ENCODE measurements at regions not wholly inside any gene's neighbourhood (a gene's known extent, or its start where the extent isn't known, plus 50 kb on each side); places are given as distances from the start of the nearest gene placed in this dataset.

GRCh38 chr17:13922885-13923284, 146.4 kb upstream of the COX10 start:
- no peaks in the 10 kb centered on the region for H3K79me2 ChIP-seq (ENCODE audit: control insufficient read depth, insufficient read depth, low read length, unreplicated experiment)
- no peaks in the 10 kb centered on the region for H3K36me3 ChIP-seq (ENCODE audit: insufficient read depth, low read length)
- no peaks in the 10 kb centered on the region for H3K27me3 ChIP-seq (ENCODE audit: insufficient read depth, low read length)
- H3K4me3 ChIP-seq (ENCODE audit: low read depth, low read length), result no peak overlapping the region
- no peaks in the 10 kb centered on the region for H3K4me1 ChIP-seq (ENCODE audit: control insufficient read depth, insufficient read depth, low read length, unreplicated experiment)
- no peak overlapping the region for H2AFZ ChIP-seq (ENCODE audit: low read length, unreplicated experiment)
- no peak overlapping the region for H3K27ac ChIP-seq (ENCODE audit: low read depth, low read length)

GRCh38 chr17:13925579-13925978, 143.7 kb upstream of the COX10 start:
- no peak overlapping the region for H3K4me3 ChIP-seq (ENCODE audit: low read depth, low read length)

GRCh38 chr17:13931111-13931526, 138.2 kb upstream of the COX10 start:
- Histone ChIP-seq H3K4me3 (ENCODE audit: low read depth, low read length) (no peak overlapping the region), H3K79me2 (ENCODE audit: control insufficient read depth, insufficient read depth, low read length, unreplicated experiment) (no peaks in the 10 kb centered on the region), H2AFZ (ENCODE audit: low read length, unreplicated experiment) (no peak overlapping the region), H3K27me3 (ENCODE audit: insufficient read depth, low read length) (no peaks in the 10 kb centered on the region), H3K4me1 (ENCODE audit: control insufficient read depth, insufficient read depth, low read length, unreplicated experiment) (no peaks in the 10 kb centered on the region), H3K27ac (ENCODE audit: low read depth, low read length) (no peak overlapping the region), H3K36me3 (ENCODE audit: insufficient read depth, low read length) (no peaks in the 10 kb centered on the region)

More at GRCh38 chr17:13925579-13925978, 143.7 kb upstream of the COX10 start:
- no peak overlapping the region for H3K27ac ChIP-seq (ENCODE audit: low read depth, low read length)
- H3K79me2 ChIP-seq (ENCODE audit: control insufficient read depth, insufficient read depth, low read length, unreplicated experiment), result no peaks in the 10 kb centered on the region
- H3K36me3 ChIP-seq (ENCODE audit: insufficient read depth, low read length), result no peaks in the 10 kb centered on the region
- H2AFZ ChIP-seq (ENCODE audit: low read length, unreplicated experiment), result no peak overlapping the region
- no peaks in the 10 kb centered on the region for H3K4me1 ChIP-seq (ENCODE audit: control insufficient read depth, insufficient read depth, low read length, unreplicated experiment)
- H3K27me3 ChIP-seq (ENCODE audit: insufficient read depth, low read length), result no peaks in the 10 kb centered on the region

- no peak overlapping the region for H2AFZ ChIP-seq (ENCODE audit: low read length, unreplicated experiment)
- no peaks in the 10 kb centered on the region for H3K36me3 ChIP-seq (ENCODE audit: insufficient read depth, low read length)
- H3K79me2 ChIP-seq (ENCODE audit: control insufficient read depth, insufficient read depth, low read length, unreplicated experiment), result no peaks in the 10 kb centered on the region
- H3K4me1 ChIP-seq (ENCODE audit: control insufficient read depth, insufficient read depth, low read length, unreplicated experiment), result no peaks in the 10 kb centered on the region
- H3K27me3 ChIP-seq (ENCODE audit: insufficient read depth, low read length), result no peaks in the 10 kb centered on the region
- H3K27ac ChIP-seq (ENCODE audit: low read depth, low read length), result no peak overlapping the region
- no peak overlapping the region for H3K4me3 ChIP-seq (ENCODE audit: low read depth, low read length)
Measured at GRCh38 chr17:13931800-13932460, 137.4 kb upstream of the COX10 start.

- Histone ChIP-seq H3K36me3 (ENCODE audit: insufficient read depth, low read length) (no peaks in the 10 kb centered on the region), H2AFZ (ENCODE audit: low read length, unreplicated experiment) (no peak overlapping the region)
Measured at GRCh38 chr17:13933441-13934276, 135.6 kb upstream of the COX10 start.

GRCh38 chr17:13939222-13939621, 130.1 kb upstream of the COX10 start:
- Histone ChIP-seq H3K4me1 (ENCODE audit: control insufficient read depth, insufficient read depth, low read length, unreplicated experiment) (no peaks in the 10 kb centered on the region), H3K79me2 (ENCODE audit: control insufficient read depth, insufficient read depth, low read length, unreplicated experiment) (no peaks in the 10 kb centered on the region), H3K4me3 (ENCODE audit: low read depth, low read length) (no peak overlapping the region), H3K27ac (ENCODE audit: low read depth, low read length) (no peak overlapping the region), H3K36me3 (ENCODE audit: insufficient read depth, low read length) (no peaks in the 10 kb centered on the region), H3K27me3 (ENCODE audit: insufficient read depth, low read length) (no peaks in the 10 kb centered on the region), H2AFZ (ENCODE audit: low read length, unreplicated experiment) (no peak overlapping the region)

More at GRCh38 chr17:13933441-13934276, 135.6 kb upstream of the COX10 start:
- no peaks in the 10 kb centered on the region for H3K4me1 ChIP-seq (ENCODE audit: control insufficient read depth, insufficient read depth, low read length, unreplicated experiment)
- H3K27me3 ChIP-seq (ENCODE audit: insufficient read depth, low read length), result no peaks in the 10 kb centered on the region
- H3K79me2 ChIP-seq (ENCODE audit: control insufficient read depth, insufficient read depth, low read length, unreplicated experiment), result no peaks in the 10 kb centered on the region
- no peak overlapping the region for H3K4me3 ChIP-seq (ENCODE audit: low read depth, low read length)
- H3K27ac ChIP-seq (ENCODE audit: low read depth, low read length), result no peak overlapping the region

- Histone ChIP-seq H3K27ac (ENCODE audit: low read depth, low read length) (no peak overlapping the region), H3K27me3 (ENCODE audit: insufficient read depth, low read length) (no peaks in the 10 kb centered on the region), H2AFZ (ENCODE audit: low read length, unreplicated experiment) (peak overlapping the region; percentile 87), H3K79me2 (ENCODE audit: control insufficient read depth, insufficient read depth, low read length, unreplicated experiment) (no peaks in the 10 kb centered on the region), H3K36me3 (ENCODE audit: insufficient read depth, low read length) (no peaks in the 10 kb centered on the region), H3K4me1 (ENCODE audit: control insufficient read depth, insufficient read depth, low read length, unreplicated experiment) (no peaks in the 10 kb centered on the region), H3K4me3 (ENCODE audit: low read depth, low read length) (no peak overlapping the region)
Measured at GRCh38 chr17:13940858-13941665, 128.2 kb upstream of the COX10 start.

GRCh38 chr17:13941781-13942180, 127.5 kb upstream of the COX10 start:
- Histone ChIP-seq H3K4me3 (ENCODE audit: low read depth, low read length) (no peak overlapping the region), H2AFZ (ENCODE audit: low read length, unreplicated experiment) (no peak overlapping the region), H3K79me2 (ENCODE audit: control insufficient read depth, insufficient read depth, low read length, unreplicated experiment) (no peaks in the 10 kb centered on the region), H3K27ac (ENCODE audit: low read depth, low read length) (no peak overlapping the region), H3K27me3 (ENCODE audit: insufficient read depth, low read length) (no peaks in the 10 kb centered on the region), H3K36me3 (ENCODE audit: insufficient read depth, low read length) (no peaks in the 10 kb centered on the region), H3K4me1 (ENCODE audit: control insufficient read depth, insufficient read depth, low read length, unreplicated experiment) (no peaks in the 10 kb centered on the region)

- H3K79me2 ChIP-seq (ENCODE audit: control insufficient read depth, insufficient read depth, low read length, unreplicated experiment), result no peaks in the 10 kb centered on the region
Measured at GRCh38 chr17:13943909-13944308, 125.4 kb upstream of the COX10 start.

GRCh38 chr17:13947499-13947898, 121.8 kb upstream of the COX10 start:
- H3K27me3 ChIP-seq (ENCODE audit: insufficient read depth, low read length), result no peaks in the 10 kb centered on the region
- H3K4me1 ChIP-seq (ENCODE audit: control insufficient read depth, insufficient read depth, low read length, unreplicated experiment), result no peaks in the 10 kb centered on the region
- no peak overlapping the region for H3K27ac ChIP-seq (ENCODE audit: low read depth, low read length)
- H3K36me3 ChIP-seq (ENCODE audit: insufficient read depth, low read length), result no peaks in the 10 kb centered on the region
- no peak overlapping the region for H2AFZ ChIP-seq (ENCODE audit: low read length, unreplicated experiment)
- no peak overlapping the region for H3K4me3 ChIP-seq (ENCODE audit: low read depth, low read length)
- no peaks in the 10 kb centered on the region for H3K79me2 ChIP-seq (ENCODE audit: control insufficient read depth, insufficient read depth, low read length, unreplicated experiment)

More at GRCh38 chr17:13943909-13944308, 125.4 kb upstream of the COX10 start:
- no peaks in the 10 kb centered on the region for H3K4me1 ChIP-seq (ENCODE audit: control insufficient read depth, insufficient read depth, low read length, unreplicated experiment)
- H3K36me3 ChIP-seq (ENCODE audit: insufficient read depth, low read length), result no peaks in the 10 kb centered on the region
- H3K4me3 ChIP-seq (ENCODE audit: low read depth, low read length), result no peak overlapping the region
- H2AFZ ChIP-seq (ENCODE audit: low read length, unreplicated experiment), result no peak overlapping the region
- no peak overlapping the region for H3K27ac ChIP-seq (ENCODE audit: low read depth, low read length)
- H3K27me3 ChIP-seq (ENCODE audit: insufficient read depth, low read length), result no peaks in the 10 kb centered on the region

Data from ACC112 (cell line).